Panc1 (cell line): ENCODE measurements at regions not wholly inside any gene's neighbourhood (a gene's known extent, or its start where the extent isn't known, plus 50 kb on each side); places are given as distances from the start of the nearest gene placed in this dataset.

Experiments
- ATAC-seq: fragments of 200-7000 bp; cut with Tn5 transposase; 2 replicates; pipeline ENCODE4 v1.9.1; 2020; ENCODE audit warnings: mild to moderate bottlenecking, moderate library complexity
- BruUV-seq: library from RNA; stranded (reverse); fragments of 400-500 nt; replicated peaks from 2 replicates; lab custom pipeline; 2021; lab: Mats Ljungman, UMichigan
- CTCF ChIA-PET: fragments of 300-600 bp; sonication (Branson Sonifier 250); formaldehyde crosslinking; loops from one replicate; lab custom pipeline; 2022; ENCODE audit warnings: antibody characterized with exemption; lab: Charles Lee
- POLR2A ChIA-PET: fragments of 300-600 bp; sonication (Branson Sonifier 250); formaldehyde crosslinking; loops from one replicate; lab custom pipeline; 2022; ENCODE audit warnings: antibody characterized with exemption; lab: Charles Lee
- DNase-seq: peaks from one replicate; pipeline ENCODE4 v3.0.0-alpha.2; 2010; ENCODE audit warnings: low read depth, low spot score
- H3K27ac ChIP-seq: 2 replicates; pipeline ENCODE4 v1.5.1; 2011; ENCODE audit warnings: mild to moderate bottlenecking, low read length, inconsistent platforms
- H3K27me3 ChIP-seq: fragments of 200-500 bp; sonication (Bioruptor generic); 2 replicates; pipeline ENCODE4 v1.6.0; 2014; ENCODE audit warnings: low read length, inconsistent platforms; ENCODE audit not compliant: control insufficient read depth, insufficient read depth
- H3K36me3 ChIP-seq: fragments of 200-500 bp; sonication (Bioruptor generic); 2 replicates; pipeline ENCODE4 v1.5.1; 2014; ENCODE audit warnings: inconsistent platforms, mild to moderate bottlenecking, low read length, moderate library complexity; ENCODE audit not compliant: control insufficient read depth, insufficient read depth
- H3K4me1 ChIP-seq: 2 replicates; pipeline ENCODE4 v1.5.1; 2011; ENCODE audit warnings: inconsistent platforms, mild to moderate bottlenecking, low read length, moderate library complexity; ENCODE audit not compliant: control insufficient read depth, insufficient read depth
- H3K4me3 ChIP-seq, 2 experiments: 2 replicates each; pipeline ENCODE4 v1.5.1; 2011 to 2012; ENCODE audit warnings: low read depth in 2 of 2, low read length in 2 of 2, mild to moderate bottlenecking in 2 of 2, inconsistent platforms in 1 of 2, moderate library complexity in 1 of 2
- H3K9me3 ChIP-seq: fragments of 200-500 bp; sonication (Bioruptor generic); 2 replicates; pipeline ENCODE4 v1.5.1; 2014; ENCODE audit warnings: low read depth, mild to moderate bottlenecking, inconsistent platforms, low read length, moderate library complexity; ENCODE audit not compliant: control insufficient read depth, insufficient read depth
- POLR2AphosphoS5 ChIP-seq: IDR thresholded peaks from 2 replicates; pipeline ENCODE4 v1.6.1; 2012; ENCODE audit warnings: mild to moderate bottlenecking, low read depth, low read length, moderate library complexity
- REST ChIP-seq, 2 experiments: IDR thresholded peaks; 2 replicates each; pipeline ENCODE4 v1.6.1; 2011 to 2012; ENCODE audit warnings: low read depth in 2 of 2, control low read depth in 1 of 2, low read length in 1 of 2, mild to moderate bottlenecking in 1 of 2, moderate library complexity in 1 of 2; ENCODE audit not compliant: insufficient read depth in 1 of 2
- SIN3A ChIP-seq: IDR thresholded peaks from 2 replicates; pipeline ENCODE4 v1.6.1; 2012; ENCODE audit warnings: low read depth, mild to moderate bottlenecking, low read length, moderate library complexity, borderline replicate concordance; ENCODE audit not compliant: insufficient read depth
- TCF7L2 ChIP-seq: IDR thresholded peaks from 2 replicates; pipeline ENCODE4 v1.6.1; 2011; ENCODE audit warnings: mild to moderate bottlenecking, low read depth, low read length, inconsistent platforms
- in situ Hi-C: cut with HindIII; loops from 2 replicates; pipeline ENCODE4 v1.10.0; 2016; ENCODE audit warnings: low sequenced_read_pairs, low pct_unique_long_range_greater_than_20kb
- intact Hi-C: fragments of 100-400 bp; cut with micrococcal nuclease; formaldehyde crosslinking; loops from one replicate; pipeline ENCODE4 v1.10.0; 2022; ENCODE audit not compliant: unreplicated experiment
- TF ChIP-seq, protein P1 (sequence below): fragments of 450-650 bp; IDR thresholded peaks from 2 replicates; pipeline ENCODE4 v1.5.1; 2017; ENCODE audit warnings: mild to moderate bottlenecking

GRCh38 chr4:81356621-81357020 lies 115.1 kb downstream of the RASGEF1B start:
- H3K36me3 ChIP-seq: no peaks in the 10 kb centered on the region
- ChIA-PET POLR2A (no interaction called here), CTCF (no interaction called here)
- intact Hi-C loops (no loop called here), in situ Hi-C loops (no loop called here)
- H3K4me3 ChIP-seq: no peak overlapping the region
- ATAC-seq (no peak), DNase-seq (no peak)
- no peaks in the 10 kb centered on the region for H3K9me3 ChIP-seq
- no peak overlapping the region for H3K27ac ChIP-seq
- H3K27me3 ChIP-seq: no peaks in the 10 kb centered on the region
- TF ChIP-seq REST (IDR thresholded peaks at IDR 0.05; ENCODE audit: insufficient read depth in 1 of 2, low read depth in 2 of 2, low read length in 1 of 2) (no peak), SIN3A (no peak), POLR2AphosphoS5 (no peak), TCF7L2 (no peak)
- TF ChIP-seq, protein P1, sequence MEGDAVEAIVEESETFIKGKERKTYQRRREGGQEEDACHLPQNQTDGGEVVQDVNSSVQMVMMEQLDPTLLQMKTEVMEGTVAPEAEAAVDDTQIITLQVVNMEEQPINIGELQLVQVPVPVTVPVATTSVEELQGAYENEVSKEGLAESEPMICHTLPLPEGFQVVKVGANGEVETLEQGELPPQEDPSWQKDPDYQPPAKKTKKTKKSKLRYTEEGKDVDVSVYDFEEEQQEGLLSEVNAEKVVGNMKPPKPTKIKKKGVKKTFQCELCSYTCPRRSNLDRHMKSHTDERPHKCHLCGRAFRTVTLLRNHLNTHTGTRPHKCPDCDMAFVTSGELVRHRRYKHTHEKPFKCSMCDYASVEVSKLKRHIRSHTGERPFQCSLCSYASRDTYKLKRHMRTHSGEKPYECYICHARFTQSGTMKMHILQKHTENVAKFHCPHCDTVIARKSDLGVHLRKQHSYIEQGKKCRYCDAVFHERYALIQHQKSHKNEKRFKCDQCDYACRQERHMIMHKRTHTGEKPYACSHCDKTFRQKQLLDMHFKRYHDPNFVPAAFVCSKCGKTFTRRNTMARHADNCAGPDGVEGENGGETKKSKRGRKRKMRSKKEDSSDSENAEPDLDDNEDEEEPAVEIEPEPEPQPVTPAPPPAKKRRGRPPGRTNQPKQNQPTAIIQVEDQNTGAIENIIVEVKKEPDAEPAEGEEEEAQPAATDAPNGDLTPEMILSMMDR: no peak
- BruUV-seq: no TSS peak
- no peaks in the 10 kb centered on the region for H3K4me1 ChIP-seq

DNA sequence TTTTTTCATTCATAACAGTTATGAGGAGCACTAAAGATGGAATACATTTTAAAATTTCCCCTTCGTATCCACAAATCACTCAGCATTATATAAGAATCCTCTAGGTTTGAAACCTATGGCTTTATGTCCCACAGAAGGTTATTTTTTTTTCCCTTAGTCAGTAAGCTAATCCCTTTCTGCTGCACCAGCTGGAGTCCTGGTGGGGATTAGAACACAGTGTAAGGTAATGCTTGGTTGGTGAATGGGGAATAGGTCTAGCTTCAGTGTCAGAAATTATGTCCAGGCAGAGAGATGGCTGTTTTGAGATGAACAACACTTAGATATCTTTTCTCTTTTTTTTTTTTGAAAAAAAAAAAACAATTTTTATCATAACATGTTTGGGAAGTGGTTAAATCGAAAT lies 116.6 kb downstream of the RASGEF1B start:
- Histone ChIP-seq H3K4me1 (no peaks in the 10 kb centered on the region), H3K27ac (no peak overlapping the region), H3K36me3 (no peaks in the 10 kb centered on the region), H3K27me3 (no peaks in the 10 kb centered on the region), H3K4me3 (no peak overlapping the region), H3K9me3 (no peaks in the 10 kb centered on the region)
- in situ Hi-C loops: no loop called here
- intact Hi-C loops: no loop called here
- BruUV-seq: no TSS peak
- ChIA-PET POLR2A (no interaction called here), CTCF (no interaction called here)
- ATAC-seq (no peak), DNase-seq (no peak)
- no peak for TF ChIP-seq POLR2AphosphoS5
- TF ChIP-seq, protein P1: no peak
- TF ChIP-seq TCF7L2: no peak
- no peak for TF ChIP-seq REST (IDR thresholded peaks at IDR 0.05; ENCODE audit: insufficient read depth in 1 of 2, low read depth in 2 of 2, low read length in 1 of 2)
- TF ChIP-seq SIN3A: no peak
